ENCODE measurements at regions not wholly inside any gene's neighbourhood (a gene's known extent, or its start where the extent isn't known, plus 50 kb on each side); places are given as distances from the start of the nearest gene placed in this dataset.

GRCh38 chr6:53441761-53442160, 93.0 kb upstream of the ELOVL5 start:
- Histone ChIP-seq H3K18ac (ENCODE audit: insufficient read length, low read depth, low read length) (no peak overlapping the region), H2BK120ac (ENCODE audit: low read depth, low read length, poor library complexity, severe bottlenecking) (no peak overlapping the region), H4K20me1 (ENCODE audit: control insufficient read depth, insufficient read depth, insufficient read length) (no peaks in the 10 kb centered on the region), H3T11ph (ENCODE audit: low read length) (no peak overlapping the region), H3K56ac (ENCODE audit: insufficient read length, low read depth, low read length) (no peak overlapping the region), H2BK20ac (ENCODE audit: low read depth, low read length, poor library complexity, severe bottlenecking) (no peak overlapping the region), H2BK15ac (ENCODE audit: low read depth, low read length) (no peak overlapping the region), H4K8ac (replicated peaks; ENCODE audit: insufficient read length, low read depth, low read length) (no peak overlapping the region), H3K4ac (ENCODE audit: low read depth, low read length) (no peak overlapping the region), H3K9me3 (ENCODE audit: control insufficient read depth, low read depth, low read length) (no peaks in the 10 kb centered on the region), H3K14ac (ENCODE audit: insufficient read depth, low read length) (no peak overlapping the region), H3K79me1 (ENCODE audit: insufficient read depth, low read depth, low read length, poor library complexity, severe bottlenecking) (no peaks in the 10 kb centered on the region), H3K23me2 (ENCODE audit: insufficient read length, low read depth, low read length, poor library complexity, severe bottlenecking) (no peaks in the 10 kb centered on the region), H3K9ac (ENCODE audit: extremely low read depth, insufficient read length, low read length) (no peak overlapping the region), H3K4me2 (ENCODE audit: insufficient read depth, insufficient read length, low read length) (no peak overlapping the region), H3K23ac (ENCODE audit: insufficient read length, low read depth, low read length) (no peak overlapping the region), H2AFZ (ENCODE audit: low read length) (no peak overlapping the region), H3K79me2 (ENCODE audit: insufficient read depth, low read length) (no peaks in the 10 kb centered on the region), H3K4me1 (ENCODE audit: insufficient read depth, low read length) (no peaks in the 10 kb centered on the region), H2AK5ac (ENCODE audit: insufficient read length, low read length) (no peak overlapping the region), H4K91ac (ENCODE audit: insufficient read length, low read depth, low read length) (no peak overlapping the region), H3K27me3 (ENCODE audit: insufficient read depth, low read length) (no peaks in the 10 kb centered on the region), H3K27ac (ENCODE audit: insufficient read length, low read depth, low read length) (no peak overlapping the region), H2BK5ac (ENCODE audit: insufficient read length, low read length) (no peak overlapping the region), H2BK12ac (ENCODE audit: insufficient read length, low read depth, low read length) (no peak overlapping the region), H4K5ac (ENCODE audit: insufficient read length, low read depth, low read length) (no peak overlapping the region)
- no peaks in the 10 kb centered on the region for H3K9me3 Mint-ChIP-seq
- TF ChIP-seq, protein P1, sequence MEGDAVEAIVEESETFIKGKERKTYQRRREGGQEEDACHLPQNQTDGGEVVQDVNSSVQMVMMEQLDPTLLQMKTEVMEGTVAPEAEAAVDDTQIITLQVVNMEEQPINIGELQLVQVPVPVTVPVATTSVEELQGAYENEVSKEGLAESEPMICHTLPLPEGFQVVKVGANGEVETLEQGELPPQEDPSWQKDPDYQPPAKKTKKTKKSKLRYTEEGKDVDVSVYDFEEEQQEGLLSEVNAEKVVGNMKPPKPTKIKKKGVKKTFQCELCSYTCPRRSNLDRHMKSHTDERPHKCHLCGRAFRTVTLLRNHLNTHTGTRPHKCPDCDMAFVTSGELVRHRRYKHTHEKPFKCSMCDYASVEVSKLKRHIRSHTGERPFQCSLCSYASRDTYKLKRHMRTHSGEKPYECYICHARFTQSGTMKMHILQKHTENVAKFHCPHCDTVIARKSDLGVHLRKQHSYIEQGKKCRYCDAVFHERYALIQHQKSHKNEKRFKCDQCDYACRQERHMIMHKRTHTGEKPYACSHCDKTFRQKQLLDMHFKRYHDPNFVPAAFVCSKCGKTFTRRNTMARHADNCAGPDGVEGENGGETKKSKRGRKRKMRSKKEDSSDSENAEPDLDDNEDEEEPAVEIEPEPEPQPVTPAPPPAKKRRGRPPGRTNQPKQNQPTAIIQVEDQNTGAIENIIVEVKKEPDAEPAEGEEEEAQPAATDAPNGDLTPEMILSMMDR (conservative IDR thresholded peaks at IDR 0.05) = no peak
- WGBS (ENCODE audit: extremely low coverage, insufficient read length, low lambda C conversion rate) = no CpG with 5 or more reads among the region's 3 CpGs
- H3K4me3 Mint-ChIP-seq = no peak overlapping the region
- H3K4me1 Mint-ChIP-seq = 0 out of 4 replicates have a peak, but pooled peaks cover 0 to 2% of the 10 kb centered on the region in 2 experiments
- peaks cover 3% of the 10 kb centered on the region; the same call in 1 of the 2 replicates for H3K27me3 Mint-ChIP-seq (ENCODE audit: low read depth)
- no peaks in the 10 kb centered on the region for H3K36me3 Mint-ChIP-seq (ENCODE audit: insufficient read depth in 1 of 3, low read depth in 3 of 3)
- H3K27ac Mint-ChIP-seq = no peak overlapping the region
- DNase-seq = no peak

Data from H9 (cell line).